ENCODE measurements at regions not wholly inside any gene's neighbourhood (a gene's known extent, or its start where the extent isn't known, plus 50 kb on each side); places are given as distances from the start of the nearest gene placed in this dataset.

- no peak for TF ChIP-seq POLR2AphosphoS5 (IDR thresholded peaks at IDR 0.05; ENCODE audit: borderline replicate concordance, low read depth, low read length)
- TF ChIP-seq EZH2 (IDR thresholded peaks at IDR 0.05) = no peak
Measured at GRCh38 chr9:91047993-91048607, 246.5 kb downstream of the SYK start.
